Activated T-cell treated with anti-CD3 and anti-CD28 coated beads, Interleukin-2, amount 50 U/mL, for 4 hours (primary cell): ENCODE measurements at regions not wholly inside any gene's neighbourhood (a gene's known extent, or its start where the extent isn't known, plus 50 kb on each side); places are given as distances from the start of the nearest gene placed in this dataset.

Source experiments
- ATAC-seq, 2 donors: fragments of 200-7000 bp; cut with Tn5 transposase; one replicate each; pipeline ENCODE4 v1.10.0; 2021
- DNase-seq: peaks from one replicate; pipeline ENCODE4 v3.0.0-alpha.2; 2020
- H3K27me3 Mint-ChIP-seq: one replicate; pipeline ENCODE4 v1.8.0; 2021; ENCODE audit warnings: low read depth, mixed read lengths
- H3K36me3 Mint-ChIP-seq: one replicate; pipeline ENCODE4 v1.8.0; 2022; ENCODE audit warnings: mixed read lengths; ENCODE audit not compliant: insufficient read depth
- H3K4me1 Mint-ChIP-seq: one replicate; pipeline ENCODE4 v1.8.0; 2021; ENCODE audit warnings: low read depth, mixed read lengths
- H3K4me3 Mint-ChIP-seq: one replicate; pipeline ENCODE4 v1.8.0; 2021; ENCODE audit warnings: mild to moderate bottlenecking, moderate library complexity, mixed read lengths
- H3K9me3 Mint-ChIP-seq: one replicate; pipeline ENCODE4 v1.8.0; 2021; ENCODE audit warnings: mixed read lengths

- DNase-seq (no peak), ATAC-seq (no peak)
- Mint-ChIP-seq H3K36me3 (no peaks in the 10 kb centered on the region), H3K9me3 (peaks cover 8% of the 10 kb centered on the region), H3K27me3 (no peaks in the 10 kb centered on the region), H3K4me1 (no peaks in the 10 kb centered on the region), H3K4me3 (no peak overlapping the region)
These were observed 126.2 kb upstream of the LRRC7 start for GRCh38 chr1:69441496-69441895.

- DNase-seq: no peak
- peaks cover 23% of the 10 kb centered on the region for H3K9me3 Mint-ChIP-seq
- ATAC-seq: no peak
- no peaks in the 10 kb centered on the region for H3K4me1 Mint-ChIP-seq
- H3K4me3 Mint-ChIP-seq: no peak overlapping the region
- no peaks in the 10 kb centered on the region for H3K36me3 Mint-ChIP-seq
- no peaks in the 10 kb centered on the region for H3K27me3 Mint-ChIP-seq
These were observed 116.5 kb upstream of the LRRC7 start for GRCh38 chr1:69451196-69451595.

GRCh38 chr1:69455718-69456117 is 112.0 kb upstream of the LRRC7 start:
- H3K36me3 Mint-ChIP-seq: no peaks in the 10 kb centered on the region
- no peak overlapping the region for H3K4me3 Mint-ChIP-seq
- no peak for DNase-seq
- H3K4me1 Mint-ChIP-seq: no peaks in the 10 kb centered on the region
- H3K9me3 Mint-ChIP-seq: peaks cover 12% of the 10 kb centered on the region
- ATAC-seq: no peak
- H3K27me3 Mint-ChIP-seq: no peaks in the 10 kb centered on the region

- no peak for DNase-seq
- H3K9me3 Mint-ChIP-seq: peaks cover 5% of the 10 kb centered on the region
- no peaks in the 10 kb centered on the region for H3K36me3 Mint-ChIP-seq
- H3K4me1 Mint-ChIP-seq: no peaks in the 10 kb centered on the region
- H3K27me3 Mint-ChIP-seq: no peaks in the 10 kb centered on the region
- ATAC-seq: no peak
- H3K4me3 Mint-ChIP-seq: no peak overlapping the region
These were observed 108.5 kb upstream of the LRRC7 start for GRCh38 chr1:69459244-69459643.

GRCh38 chr1:69475021-69475420 is 92.7 kb upstream of the LRRC7 start:
- ATAC-seq (no peak), DNase-seq (no peak)
- H3K4me3 Mint-ChIP-seq: no peak overlapping the region
- peaks cover 3% of the 10 kb centered on the region for H3K9me3 Mint-ChIP-seq
- H3K27me3 Mint-ChIP-seq: no peaks in the 10 kb centered on the region
- H3K36me3 Mint-ChIP-seq: no peaks in the 10 kb centered on the region
- no peaks in the 10 kb centered on the region for H3K4me1 Mint-ChIP-seq

- no peaks in the 10 kb centered on the region for H3K27me3 Mint-ChIP-seq
- ATAC-seq: no peak
- H3K36me3 Mint-ChIP-seq: no peaks in the 10 kb centered on the region
- H3K4me3 Mint-ChIP-seq: no peak overlapping the region
- H3K4me1 Mint-ChIP-seq: no peaks in the 10 kb centered on the region
- H3K9me3 Mint-ChIP-seq: no peaks in the 10 kb centered on the region
- DNase-seq: no peak
These were observed 88.0 kb upstream of the LRRC7 start for GRCh38 chr1:69479734-69480133.

GRCh38 chr1:69483246-69483645 is 84.5 kb upstream of the LRRC7 start:
- peaks cover 4% of the 10 kb centered on the region for H3K9me3 Mint-ChIP-seq
- no peaks in the 10 kb centered on the region for H3K4me1 Mint-ChIP-seq
- H3K36me3 Mint-ChIP-seq: no peaks in the 10 kb centered on the region
- H3K27me3 Mint-ChIP-seq: no peaks in the 10 kb centered on the region
- H3K4me3 Mint-ChIP-seq: no peak overlapping the region
- DNase-seq (no peak), ATAC-seq (no peak)

GRCh38 chr1:69485616-69486015 is 82.1 kb upstream of the LRRC7 start:
- no peaks in the 10 kb centered on the region for H3K4me1 Mint-ChIP-seq
- H3K27me3 Mint-ChIP-seq: no peaks in the 10 kb centered on the region
- ATAC-seq (no peak), DNase-seq (no peak)
- H3K9me3 Mint-ChIP-seq: peaks cover 5% of the 10 kb centered on the region
- no peak overlapping the region for H3K4me3 Mint-ChIP-seq
- no peaks in the 10 kb centered on the region for H3K36me3 Mint-ChIP-seq

GRCh38 chr1:69491416-69491815 is 76.3 kb upstream of the LRRC7 start:
- H3K27me3 Mint-ChIP-seq: no peaks in the 10 kb centered on the region
- H3K4me1 Mint-ChIP-seq: no peaks in the 10 kb centered on the region
- H3K9me3 Mint-ChIP-seq: peaks cover 14% of the 10 kb centered on the region
- no peaks in the 10 kb centered on the region for H3K36me3 Mint-ChIP-seq
- H3K4me3 Mint-ChIP-seq: no peak overlapping the region
- ATAC-seq (no peak), DNase-seq (no peak)

GRCh38 chr1:69492286-69492685 is 75.4 kb upstream of the LRRC7 start:
- no peaks in the 10 kb centered on the region for H3K36me3 Mint-ChIP-seq
- no peak overlapping the region for H3K4me3 Mint-ChIP-seq
- ATAC-seq: no peak
- H3K4me1 Mint-ChIP-seq: no peaks in the 10 kb centered on the region
- no peaks in the 10 kb centered on the region for H3K27me3 Mint-ChIP-seq
- peaks cover 14% of the 10 kb centered on the region for H3K9me3 Mint-ChIP-seq
- DNase-seq: no peak

- ATAC-seq: no peak
- Mint-ChIP-seq H3K4me1 (no peaks in the 10 kb centered on the region), H3K4me3 (no peak overlapping the region), H3K27me3 (no peaks in the 10 kb centered on the region), H3K9me3 (peaks cover 9% of the 10 kb centered on the region), H3K36me3 (no peaks in the 10 kb centered on the region)
- DNase-seq: no peak
These were observed 73.5 kb upstream of the LRRC7 start for GRCh38 chr1:69494221-69494620.

GRCh38 chr1:69497441-69498221 is 70.1 kb upstream of the LRRC7 start:
- Mint-ChIP-seq H3K4me1 (no peaks in the 10 kb centered on the region), H3K27me3 (no peaks in the 10 kb centered on the region), H3K9me3 (peaks cover 4% of the 10 kb centered on the region), H3K36me3 (no peaks in the 10 kb centered on the region), H3K4me3 (no peak overlapping the region)
- no peak for ATAC-seq
- no peak for DNase-seq

- Mint-ChIP-seq H3K4me3 (no peak overlapping the region), H3K27me3 (no peaks in the 10 kb centered on the region), H3K36me3 (no peaks in the 10 kb centered on the region), H3K4me1 (no peaks in the 10 kb centered on the region), H3K9me3 (peaks cover 4% of the 10 kb centered on the region)
- no peak for DNase-seq
- no peak for ATAC-seq
These were observed 69.0 kb upstream of the LRRC7 start for GRCh38 chr1:69498711-69499110.

- no peaks in the 10 kb centered on the region for H3K27me3 Mint-ChIP-seq
- H3K9me3 Mint-ChIP-seq: peaks cover 4% of the 10 kb centered on the region
- no peak overlapping the region for H3K4me3 Mint-ChIP-seq
- H3K36me3 Mint-ChIP-seq: no peaks in the 10 kb centered on the region
- H3K4me1 Mint-ChIP-seq: no peaks in the 10 kb centered on the region
- DNase-seq (no peak), ATAC-seq (no peak)
These were observed 68.4 kb upstream of the LRRC7 start for GRCh38 chr1:69499203-69499803.

- no peaks in the 10 kb centered on the region for H3K36me3 Mint-ChIP-seq
- H3K4me3 Mint-ChIP-seq: no peak overlapping the region
- DNase-seq (no peak), ATAC-seq (no peak)
- H3K27me3 Mint-ChIP-seq: no peaks in the 10 kb centered on the region
- no peaks in the 10 kb centered on the region for H3K4me1 Mint-ChIP-seq
- H3K9me3 Mint-ChIP-seq: no peaks in the 10 kb centered on the region
These were observed 64.7 kb upstream of the LRRC7 start for GRCh38 chr1:69502991-69503390.
